Erythroblast (primary cell): ENCODE measurements at regions not wholly inside any gene's neighbourhood (a gene's known extent, or its start where the extent isn't known, plus 50 kb on each side); places are given as distances from the start of the nearest gene placed in this dataset.

Experiments used
- GATA1 ChIP-seq: IDR thresholded peaks from 2 replicates; pipeline ENCODE4 v1.6.1; 2011; ENCODE audit warnings: low read depth, mild to moderate bottlenecking, control low read depth, low read length, moderate library complexity
- POLR2A ChIP-seq: IDR thresholded peaks from 2 replicates; pipeline ENCODE4 v1.6.1; 2011; ENCODE audit warnings: mild to moderate bottlenecking, low read length

- no peak for TF ChIP-seq POLR2A
- no peak for TF ChIP-seq GATA1
Measured at GRCh38 chr10:5314840-5315239, 49.9 kb upstream of the UCN3 start.
